Liver (tissue), 3 donors: ENCODE measurements at regions not wholly inside any gene's neighbourhood (a gene's known extent, or its start where the extent isn't known, plus 50 kb on each side); places are given as distances from the start of the nearest gene placed in this dataset.

Source experiments
- NR2F2 ChIP-seq: IDR thresholded peaks from 2 replicates; pipeline ENCODE4 v1.6.1; 2016; ENCODE audit warnings: antibody characterized with exemption
- YY1 ChIP-seq: IDR thresholded peaks from 2 replicates; pipeline ENCODE4 v1.6.1; 2016; ENCODE audit warnings: antibody characterized with exemption, mild to moderate bottlenecking
- TF ChIP-seq, protein P1 (sequence below): fragments of 150-350 bp; IDR thresholded peaks from 2 replicates; pipeline ENCODE4 v1.5.1; 2017; ENCODE audit warnings: improper control_type of control experiment, low read depth, low read length; ENCODE audit not compliant: missing input control
- TF ChIP-seq, protein P2 (sequence below): IDR thresholded peaks from 2 replicates; pipeline ENCODE4 v1.6.1; 2016; ENCODE audit warnings: antibody characterized with exemption
- donor health status: healthy.
- donor health status: healthy.

DNA sequence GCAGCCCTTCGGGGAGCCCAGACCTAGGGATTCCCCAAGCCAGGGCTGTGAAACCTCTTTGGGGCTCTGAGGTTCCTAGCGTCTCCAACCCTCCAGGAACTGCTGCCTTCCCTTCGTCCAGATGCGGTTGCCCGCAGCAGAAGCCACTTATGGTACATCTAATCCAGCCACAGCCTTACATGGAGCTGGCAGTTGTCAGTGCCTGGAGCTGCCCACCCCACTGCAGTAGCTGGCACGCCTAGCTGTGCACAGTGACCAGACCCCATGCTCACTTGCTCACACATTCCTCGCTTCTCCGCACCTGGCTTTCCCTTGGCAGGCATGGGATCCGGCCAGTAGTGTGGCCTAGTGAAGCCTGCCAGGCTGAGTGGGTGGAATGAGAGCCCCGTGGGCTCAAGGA lies 547.6 kb downstream of the TBC1D32 start:
- TF ChIP-seq, protein P1, sequence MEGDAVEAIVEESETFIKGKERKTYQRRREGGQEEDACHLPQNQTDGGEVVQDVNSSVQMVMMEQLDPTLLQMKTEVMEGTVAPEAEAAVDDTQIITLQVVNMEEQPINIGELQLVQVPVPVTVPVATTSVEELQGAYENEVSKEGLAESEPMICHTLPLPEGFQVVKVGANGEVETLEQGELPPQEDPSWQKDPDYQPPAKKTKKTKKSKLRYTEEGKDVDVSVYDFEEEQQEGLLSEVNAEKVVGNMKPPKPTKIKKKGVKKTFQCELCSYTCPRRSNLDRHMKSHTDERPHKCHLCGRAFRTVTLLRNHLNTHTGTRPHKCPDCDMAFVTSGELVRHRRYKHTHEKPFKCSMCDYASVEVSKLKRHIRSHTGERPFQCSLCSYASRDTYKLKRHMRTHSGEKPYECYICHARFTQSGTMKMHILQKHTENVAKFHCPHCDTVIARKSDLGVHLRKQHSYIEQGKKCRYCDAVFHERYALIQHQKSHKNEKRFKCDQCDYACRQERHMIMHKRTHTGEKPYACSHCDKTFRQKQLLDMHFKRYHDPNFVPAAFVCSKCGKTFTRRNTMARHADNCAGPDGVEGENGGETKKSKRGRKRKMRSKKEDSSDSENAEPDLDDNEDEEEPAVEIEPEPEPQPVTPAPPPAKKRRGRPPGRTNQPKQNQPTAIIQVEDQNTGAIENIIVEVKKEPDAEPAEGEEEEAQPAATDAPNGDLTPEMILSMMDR = no peak
- TF ChIP-seq, protein P2, sequence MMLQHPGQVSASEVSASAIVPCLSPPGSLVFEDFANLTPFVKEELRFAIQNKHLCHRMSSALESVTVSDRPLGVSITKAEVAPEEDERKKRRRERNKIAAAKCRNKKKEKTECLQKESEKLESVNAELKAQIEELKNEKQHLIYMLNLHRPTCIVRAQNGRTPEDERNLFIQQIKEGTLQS = no peak
- TF ChIP-seq NR2F2 (no peak), YY1 (no peak)
